HCEC 1CT (cell line): ENCODE measurements at regions not wholly inside any gene's neighbourhood (a gene's known extent, or its start where the extent isn't known, plus 50 kb on each side); places are given as distances from the start of the nearest gene placed in this dataset.
"Not testable (repeated sequence)": the region's sequence is repeated elsewhere in the genome, so short reads cannot be mapped to it uniquely, and the experiment has no call there.

Experiments used
- DNase-seq: peaks from one replicate; pipeline ENCODE4 v3.0.0-alpha.2; 2017

- no peak for DNase-seq
Observed at GRCh38 chr4:156539376-156539775, 432.2 kb downstream of the PDGFC start.

GRCh38 chr4:156538651-156539257 lies 432.8 kb downstream of the PDGFC start:
- DNase-seq: no peak

- no peak for DNase-seq
Observed at GRCh38 chr4:156538210-156538609, 433.4 kb downstream of the PDGFC start.

GRCh38 chr4:156537286-156537685 lies 434.3 kb downstream of the PDGFC start:
- DNase-seq: no peak

- no peak for DNase-seq
Observed at GRCh38 chr4:156536661-156537060, 434.9 kb downstream of the PDGFC start.

GRCh38 chr4:156534205-156534604 lies 437.4 kb downstream of the PDGFC start:
- no peak for DNase-seq

GRCh38 chr4:156528216-156528615 lies 443.4 kb downstream of the PDGFC start:
- no peak for DNase-seq

GRCh38 chr4:156527237-156527993 lies 444.2 kb downstream of the PDGFC start:
- DNase-seq: no peak

GRCh38 chr4:156523991-156524390 lies 447.6 kb downstream of the PDGFC start:
- no peak for DNase-seq

- DNase-seq: no peak
Observed at GRCh38 chr4:156523492-156523891, 448.1 kb downstream of the PDGFC start.

GRCh38 chr4:156521631-156522030 lies 450.0 kb downstream of the PDGFC start:
- no peak for DNase-seq

- no peak for DNase-seq
Observed at GRCh38 chr4:156517956-156518355, 453.6 kb downstream of the PDGFC start.

GRCh38 chr4:156517546-156517945 lies 454.1 kb downstream of the PDGFC start:
- DNase-seq: no peak

GRCh38 chr4:156516698-156517097 lies 454.9 kb downstream of the PDGFC start:
- DNase-seq: peak; percentile 28

GRCh38 chr4:156515295-156515694 lies 456.3 kb downstream of the PDGFC start:
- DNase-seq: peak; percentile 27

GRCh38 chr4:156512622-156513021 lies 459.0 kb downstream of the PDGFC start:
- DNase-seq: no peak

- not testable (repeated sequence) for DNase-seq
Observed at GRCh38 chr4:156509921-156510320, 461.7 kb downstream of the PDGFC start.

- DNase-seq: no peak
Observed at GRCh38 chr4:156505341-156505955, 466.2 kb downstream of the PDGFC start.

GRCh38 chr4:156503119-156503518 lies 468.5 kb downstream of the PDGFC start:
- no peak for DNase-seq

GRCh38 chr4:156501962-156502361 lies 469.6 kb downstream of the PDGFC start:
- no peak for DNase-seq

GRCh38 chr4:156499684-156500083 lies 471.9 kb downstream of the PDGFC start:
- DNase-seq: no peak

- no peak for DNase-seq
Observed at GRCh38 chr4:156497486-156497885, 474.1 kb downstream of the PDGFC start.

GRCh38 chr4:156496797-156497196 lies 474.8 kb downstream of the PDGFC start:
- no peak for DNase-seq

GRCh38 chr4:156495836-156496235 lies 475.8 kb downstream of the PDGFC start:
- no peak for DNase-seq
